ENCODE measurements at regions not wholly inside any gene's neighbourhood (a gene's known extent, or its start where the extent isn't known, plus 50 kb on each side); places are given as distances from the start of the nearest gene placed in this dataset.

DNA sequence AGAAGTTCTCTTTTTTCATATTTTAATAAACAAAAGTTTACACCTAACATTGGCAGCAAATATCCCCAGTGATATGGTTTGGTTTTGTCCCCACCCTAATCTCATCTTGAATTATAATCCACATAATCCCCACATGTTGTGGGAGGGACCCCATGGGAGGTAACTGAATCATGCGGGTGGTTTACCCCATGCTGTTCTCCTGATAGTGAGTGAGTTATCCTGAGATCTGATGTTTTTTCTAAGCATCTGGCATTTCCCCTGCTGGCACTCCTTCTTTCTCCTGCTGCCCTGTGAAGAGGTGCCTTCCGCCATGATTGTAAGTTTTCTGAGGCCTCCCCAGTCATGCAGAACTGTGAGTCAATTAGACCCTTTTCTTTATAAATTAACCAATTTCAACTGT, 214.7 kb downstream of the SLITRK1 start:
- TF ChIP-seq RAD21 (conservative IDR thresholded peaks at IDR 0.05 in 1 of 2, IDR thresholded peaks at IDR 0.05 in 1 of 2) (no peak), RFX5 (IDR thresholded peaks at IDR 0.05) (no peak), MYC (IDR thresholded peaks at IDR 0.05; ENCODE audit: borderline replicate concordance, low read length) (no peak), ZFP36 (IDR thresholded peaks at IDR 0.05; ENCODE audit: borderline replicate concordance, partially characterized antibody) (no peak)
- TF ChIP-seq, protein P1, sequence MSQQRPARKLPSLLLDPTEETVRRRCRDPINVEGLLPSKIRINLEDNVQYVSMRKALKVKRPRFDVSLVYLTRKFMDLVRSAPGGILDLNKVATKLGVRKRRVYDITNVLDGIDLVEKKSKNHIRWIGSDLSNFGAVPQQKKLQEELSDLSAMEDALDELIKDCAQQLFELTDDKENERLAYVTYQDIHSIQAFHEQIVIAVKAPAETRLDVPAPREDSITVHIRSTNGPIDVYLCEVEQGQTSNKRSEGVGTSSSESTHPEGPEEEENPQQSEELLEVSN (IDR thresholded peaks at IDR 0.05; ENCODE audit: borderline replicate concordance, low read depth) = no peak

All from A549 (cell line).